ENCODE measurements at regions not wholly inside any gene's neighbourhood (a gene's known extent, or its start where the extent isn't known, plus 50 kb on each side); places are given as distances from the start of the nearest gene placed in this dataset.

- DNase-seq: no peak
Observed at GRCh38 chr13:62088165-62088564, 672.5 kb upstream of the PCDH20 start.

- DNase-seq: no peak
Observed at GRCh38 chr13:62087124-62087523, 671.5 kb upstream of the PCDH20 start.

GRCh38 chr13:62085337-62086229 is 669.9 kb upstream of the PCDH20 start:
- DNase-seq: no peak

- DNase-seq: no peak
Observed at GRCh38 chr13:62084728-62085127, 669.1 kb upstream of the PCDH20 start.

- DNase-seq: no peak
Observed at GRCh38 chr13:62067821-62068220, 652.2 kb upstream of the PCDH20 start.

- DNase-seq: no peak
Observed at GRCh38 chr13:62065016-62065415, 649.4 kb upstream of the PCDH20 start.

GRCh38 chr13:62061751-62062150 is 646.1 kb upstream of the PCDH20 start:
- DNase-seq: no peak

GRCh38 chr13:62060570-62060969 is 644.9 kb upstream of the PCDH20 start:
- DNase-seq: no peak

GRCh38 chr13:62057286-62057685 is 641.6 kb upstream of the PCDH20 start:
- no peak for DNase-seq

GRCh38 chr13:62049992-62050391 is 634.3 kb upstream of the PCDH20 start:
- no peak for DNase-seq

GRCh38 chr13:62046512-62046911 is 630.9 kb upstream of the PCDH20 start:
- no peak for DNase-seq

- DNase-seq: no peak
Observed at GRCh38 chr13:62043600-62043999, 628.0 kb upstream of the PCDH20 start.

GRCh38 chr13:62040806-62041205 is 625.2 kb upstream of the PCDH20 start:
- no peak for DNase-seq

- DNase-seq: no peak
Observed at GRCh38 chr13:62040078-62040477, 624.4 kb upstream of the PCDH20 start.

- no peak for DNase-seq
Observed at GRCh38 chr13:62038214-62038613, 622.6 kb upstream of the PCDH20 start.

- DNase-seq: no peak
Observed at GRCh38 chr13:62035981-62036380, 620.3 kb upstream of the PCDH20 start.

GRCh38 chr13:62033934-62034333 is 618.3 kb upstream of the PCDH20 start:
- no peak for DNase-seq

GRCh38 chr13:62022369-62022768 is 606.7 kb upstream of the PCDH20 start:
- DNase-seq: no peak

GRCh38 chr13:62019858-62020257 is 604.2 kb upstream of the PCDH20 start:
- DNase-seq: no peak

- peak; percentile 8 for DNase-seq
Observed at GRCh38 chr13:62014299-62014698, 598.6 kb upstream of the PCDH20 start.

GRCh38 chr13:62003452-62003851 is 587.8 kb upstream of the PCDH20 start:
- DNase-seq: no peak

- no peak for DNase-seq
Observed at GRCh38 chr13:61994174-61994573, 578.5 kb upstream of the PCDH20 start.

GRCh38 chr13:61989978-61990377 is 574.3 kb upstream of the PCDH20 start:
- DNase-seq: no peak

GRCh38 chr13:61988810-61989209 is 573.2 kb upstream of the PCDH20 start:
- DNase-seq: no peak

GRCh38 chr13:61975001-61975400 is 559.4 kb upstream of the PCDH20 start:
- no peak for DNase-seq

All from NCI-H2107 (cell line).